ENCODE measurements at regions not wholly inside any gene's neighbourhood (a gene's known extent, or its start where the extent isn't known, plus 50 kb on each side); places are given as distances from the start of the nearest gene placed in this dataset.

- Histone ChIP-seq H3K27ac (ENCODE audit: low read depth, low read length) (no peak overlapping the region), H3K9me2 (replicated peaks; ENCODE audit: insufficient read depth, low read length) (no peaks in the 10 kb centered on the region), H3K9me3 (ENCODE audit: insufficient read depth, low read length) (no peaks in the 10 kb centered on the region), H2AFZ (ENCODE audit: low read depth, low read length, severe bottlenecking) (no peak overlapping the region), H3K27me3 (ENCODE audit: low read length) (no peaks in the 10 kb centered on the region), H3K4me2 (ENCODE audit: low read depth, low read length, poor library complexity, severe bottlenecking) (no peak overlapping the region), H4K20me1 (ENCODE audit: low read depth, low read length) (no peaks in the 10 kb centered on the region), H3K9ac (ENCODE audit: low read length) (no peak overlapping the region), H3K36me3 (ENCODE audit: low read length) (no peaks in the 10 kb centered on the region), H3F3A (ENCODE audit: insufficient read depth) (no peaks in the 10 kb centered on the region), H3K4me3 (ENCODE audit: insufficient read depth, low read length, poor library complexity, severe bottlenecking) (no peak overlapping the region), H3K79me2 (ENCODE audit: insufficient read depth, low read length) (no peaks in the 10 kb centered on the region)
- TF ChIP-seq, protein P1, sequence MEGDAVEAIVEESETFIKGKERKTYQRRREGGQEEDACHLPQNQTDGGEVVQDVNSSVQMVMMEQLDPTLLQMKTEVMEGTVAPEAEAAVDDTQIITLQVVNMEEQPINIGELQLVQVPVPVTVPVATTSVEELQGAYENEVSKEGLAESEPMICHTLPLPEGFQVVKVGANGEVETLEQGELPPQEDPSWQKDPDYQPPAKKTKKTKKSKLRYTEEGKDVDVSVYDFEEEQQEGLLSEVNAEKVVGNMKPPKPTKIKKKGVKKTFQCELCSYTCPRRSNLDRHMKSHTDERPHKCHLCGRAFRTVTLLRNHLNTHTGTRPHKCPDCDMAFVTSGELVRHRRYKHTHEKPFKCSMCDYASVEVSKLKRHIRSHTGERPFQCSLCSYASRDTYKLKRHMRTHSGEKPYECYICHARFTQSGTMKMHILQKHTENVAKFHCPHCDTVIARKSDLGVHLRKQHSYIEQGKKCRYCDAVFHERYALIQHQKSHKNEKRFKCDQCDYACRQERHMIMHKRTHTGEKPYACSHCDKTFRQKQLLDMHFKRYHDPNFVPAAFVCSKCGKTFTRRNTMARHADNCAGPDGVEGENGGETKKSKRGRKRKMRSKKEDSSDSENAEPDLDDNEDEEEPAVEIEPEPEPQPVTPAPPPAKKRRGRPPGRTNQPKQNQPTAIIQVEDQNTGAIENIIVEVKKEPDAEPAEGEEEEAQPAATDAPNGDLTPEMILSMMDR (IDR thresholded peaks at IDR 0.05; ENCODE audit: insufficient read depth, low read length, poor library complexity, severe bottlenecking), result no peak
- no peak for TF ChIP-seq EZH2phosphoT487 (conservative IDR thresholded peaks at IDR 0.05; ENCODE audit: low read length)
Measured at GRCh38 chr5:2125171-2125900, 242.6 kb upstream of the IRX4 start.

DNA sequence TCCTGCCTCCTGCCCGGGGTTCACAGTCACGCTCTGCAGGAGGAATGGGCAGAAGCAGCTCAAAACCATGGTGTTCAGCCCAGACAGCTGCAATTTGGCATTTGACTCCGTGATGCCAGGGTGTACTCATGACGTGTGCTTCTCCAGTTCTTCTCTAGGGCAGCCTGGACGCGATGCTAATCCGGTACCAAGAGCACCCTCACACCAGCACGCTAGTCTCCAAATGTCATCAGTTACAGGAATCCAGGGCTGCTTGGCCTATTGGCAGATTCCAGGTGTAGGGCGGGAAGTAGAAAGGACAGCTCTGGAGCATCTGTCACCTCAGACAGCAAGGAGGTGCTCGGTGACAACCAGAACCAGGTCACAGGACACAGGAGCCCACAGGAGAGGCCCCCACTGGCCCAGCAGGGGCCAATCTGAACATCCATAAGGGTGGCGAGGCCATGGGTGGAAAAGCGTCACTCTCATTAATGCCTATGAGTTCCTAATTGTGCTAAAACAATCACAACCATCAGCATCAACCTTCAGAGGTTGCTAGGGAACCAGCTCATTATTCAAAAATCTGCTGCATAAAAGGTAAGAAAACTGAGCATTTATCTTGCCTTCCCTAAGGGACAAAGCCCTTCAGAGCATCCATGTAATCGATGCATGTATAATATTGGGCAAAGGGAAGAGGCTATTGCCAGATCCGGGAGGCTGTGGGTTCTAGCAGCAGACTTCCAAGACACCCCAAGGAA is 241.9 kb upstream of the IRX4 start:
- H3K4me3 ChIP-seq (ENCODE audit: insufficient read depth, low read length, poor library complexity, severe bottlenecking), result no peak overlapping the region
- no peak overlapping the region for H3K27ac ChIP-seq (ENCODE audit: low read depth, low read length)
- no peaks in the 10 kb centered on the region for H3F3A ChIP-seq (ENCODE audit: insufficient read depth)
- H3K9me2 ChIP-seq (replicated peaks; ENCODE audit: insufficient read depth, low read length), result no peaks in the 10 kb centered on the region
- no peaks in the 10 kb centered on the region for H3K36me3 ChIP-seq (ENCODE audit: low read length)
- H3K9ac ChIP-seq (ENCODE audit: low read length), result no peak overlapping the region
- no peak overlapping the region for H2AFZ ChIP-seq (ENCODE audit: low read depth, low read length, severe bottlenecking)
- H3K79me2 ChIP-seq (ENCODE audit: insufficient read depth, low read length), result no peaks in the 10 kb centered on the region
- no peak for TF ChIP-seq EZH2phosphoT487 (conservative IDR thresholded peaks at IDR 0.05; ENCODE audit: low read length)
- TF ChIP-seq, protein P1 (IDR thresholded peaks at IDR 0.05; ENCODE audit: insufficient read depth, low read length, poor library complexity, severe bottlenecking), result no peak
- H3K9me3 ChIP-seq (ENCODE audit: insufficient read depth, low read length), result no peaks in the 10 kb centered on the region
- H3K27me3 ChIP-seq (ENCODE audit: low read length), result no peaks in the 10 kb centered on the region
- no peak overlapping the region for H3K4me2 ChIP-seq (ENCODE audit: low read depth, low read length, poor library complexity, severe bottlenecking)
- no peaks in the 10 kb centered on the region for H4K20me1 ChIP-seq (ENCODE audit: low read depth, low read length)

GRCh38 chr5:2123874-2124273 is 241.1 kb upstream of the IRX4 start:
- Histone ChIP-seq H3K4me3 (ENCODE audit: insufficient read depth, low read length, poor library complexity, severe bottlenecking) (no peak overlapping the region), H3K27ac (ENCODE audit: low read depth, low read length) (no peak overlapping the region), H3F3A (ENCODE audit: insufficient read depth) (no peaks in the 10 kb centered on the region), H4K20me1 (ENCODE audit: low read depth, low read length) (no peaks in the 10 kb centered on the region), H2AFZ (ENCODE audit: low read depth, low read length, severe bottlenecking) (no peak overlapping the region), H3K9me2 (replicated peaks; ENCODE audit: insufficient read depth, low read length) (no peaks in the 10 kb centered on the region), H3K9ac (ENCODE audit: low read length) (no peak overlapping the region), H3K27me3 (ENCODE audit: low read length) (no peaks in the 10 kb centered on the region), H3K4me2 (ENCODE audit: low read depth, low read length, poor library complexity, severe bottlenecking) (no peak overlapping the region), H3K79me2 (ENCODE audit: insufficient read depth, low read length) (no peaks in the 10 kb centered on the region), H3K9me3 (ENCODE audit: insufficient read depth, low read length) (no peaks in the 10 kb centered on the region), H3K36me3 (ENCODE audit: low read length) (no peaks in the 10 kb centered on the region)
- TF ChIP-seq EZH2phosphoT487 (conservative IDR thresholded peaks at IDR 0.05; ENCODE audit: low read length), result no peak
- TF ChIP-seq, protein P1 (IDR thresholded peaks at IDR 0.05; ENCODE audit: insufficient read depth, low read length, poor library complexity, severe bottlenecking), result no peak
